SIG-M5 (cell line): ENCODE measurements at regions not wholly inside any gene's neighbourhood (a gene's known extent, or its start where the extent isn't known, plus 50 kb on each side); places are given as distances from the start of the nearest gene placed in this dataset.
"Not testable (repeated sequence)": the region's sequence is repeated elsewhere in the genome, so short reads cannot be mapped to it uniquely, and the experiment has no call there.

Experiments
- DNase-seq: peaks from one replicate; lab custom pipeline; 2025; lab: John Stamatoyannopoulos, UW

- no peak for DNase-seq
Measured at GRCh38 chr16:64297863-64298600, 823.8 kb downstream of the CDH11 start.

GRCh38 chr16:64295466-64295865 lies 826.4 kb downstream of the CDH11 start:
- no peak for DNase-seq

GRCh38 chr16:64292953-64293352 lies 828.9 kb downstream of the CDH11 start:
- no peak for DNase-seq

GRCh38 chr16:64292161-64292560 lies 829.7 kb downstream of the CDH11 start:
- DNase-seq, result no peak

- DNase-seq, result no peak
Measured at GRCh38 chr16:64290461-64290860, 831.4 kb downstream of the CDH11 start.

GRCh38 chr16:64287655-64288528 lies 834.0 kb downstream of the CDH11 start:
- DNase-seq, result no peak

GRCh38 chr16:64282181-64282580 lies 839.7 kb downstream of the CDH11 start:
- DNase-seq, result no peak

GRCh38 chr16:64280317-64280716 lies 841.5 kb downstream of the CDH11 start:
- no peak for DNase-seq

GRCh38 chr16:64278196-64278595 lies 843.7 kb downstream of the CDH11 start:
- no peak for DNase-seq

GRCh38 chr16:64276646-64277045 lies 845.2 kb downstream of the CDH11 start:
- DNase-seq, result no peak

- DNase-seq, result no peak
Measured at GRCh38 chr16:64272028-64272427, 849.8 kb downstream of the CDH11 start.

- DNase-seq, result no peak
Measured at GRCh38 chr16:64269756-64270155, 852.1 kb downstream of the CDH11 start.

- no peak for DNase-seq
Measured at GRCh38 chr16:64265756-64266155, 856.1 kb downstream of the CDH11 start.

GRCh38 chr16:64260631-64261401 lies 861.0 kb downstream of the CDH11 start:
- DNase-seq, result not testable (repeated sequence)

- DNase-seq, result no peak
Measured at GRCh38 chr16:64254443-64255367, 867.2 kb downstream of the CDH11 start.

- no peak for DNase-seq
Measured at GRCh38 chr16:64253525-64253924, 868.3 kb downstream of the CDH11 start.

- DNase-seq, result no peak
Measured at GRCh38 chr16:64253096-64253495, 868.8 kb downstream of the CDH11 start.

GRCh38 chr16:64251742-64252141 lies 870.1 kb downstream of the CDH11 start:
- DNase-seq, result no peak

GRCh38 chr16:64250866-64251265 lies 871.0 kb downstream of the CDH11 start:
- DNase-seq, result no peak

GRCh38 chr16:64242492-64242891 lies 879.4 kb downstream of the CDH11 start:
- DNase-seq, result no peak

GRCh38 chr16:64240586-64240985 lies 881.3 kb downstream of the CDH11 start:
- no peak for DNase-seq
